DMS153 treated with DMSO at 0.1 percent for 48 hours (cell line): ENCODE measurements at regions not wholly inside any gene's neighbourhood (a gene's known extent, or its start where the extent isn't known, plus 50 kb on each side); places are given as distances from the start of the nearest gene placed in this dataset.
"Not testable (repeated sequence)": the region's sequence is repeated elsewhere in the genome, so short reads cannot be mapped to it uniquely, and the experiment has no call there.

ENCODE experiments used
- DNase-seq: peaks from one replicate; lab custom pipeline; 2025; ENCODE audit not compliant: unreplicated experiment; lab: John Stamatoyannopoulos, UW

GRCh38 chr11:93902921-93903320, 52.5 kb upstream of the VSTM5 start:
- no peak for DNase-seq

GRCh38 chr11:93903989-93904388, 53.6 kb upstream of the VSTM5 start:
- no peak for DNase-seq

GRCh38 chr11:93904716-93905115, 54.3 kb upstream of the VSTM5 start:
- no peak for DNase-seq

- DNase-seq, result no peak
Measured at GRCh38 chr11:93905384-93905783, 55.0 kb upstream of the VSTM5 start.

- no peak for DNase-seq
Measured at GRCh38 chr11:93906486-93906885, 56.1 kb upstream of the VSTM5 start.

- DNase-seq, result no peak
Measured at GRCh38 chr11:93907901-93908300, 57.5 kb upstream of the VSTM5 start.

GRCh38 chr11:93908689-93909088, 58.3 kb upstream of the VSTM5 start:
- no peak for DNase-seq

GRCh38 chr11:93917673-93918072, 67.3 kb upstream of the VSTM5 start:
- no peak for DNase-seq

- peak; percentile 13 for DNase-seq
Measured at GRCh38 chr11:93921695-93922468, 71.5 kb upstream of the VSTM5 start.

GRCh38 chr11:93922830-93923229, 72.4 kb upstream of the VSTM5 start:
- DNase-seq, result no peak

- DNase-seq, result not testable (repeated sequence)
Measured at GRCh38 chr11:93926099-93926498, 75.7 kb upstream of the VSTM5 start.

- DNase-seq, result no peak
Measured at GRCh38 chr11:93929407-93929806, 79.0 kb upstream of the VSTM5 start.

- DNase-seq, result no peak
Measured at GRCh38 chr11:93933230-93933629, 82.8 kb upstream of the VSTM5 start.

- peak; percentile 55 for DNase-seq
Measured at GRCh38 chr11:93935826-93936225, 85.3 kb upstream of the HEPHL1 start.

- no peak for DNase-seq
Measured at GRCh38 chr11:93936460-93936859, 84.7 kb upstream of the HEPHL1 start.

- no peak for DNase-seq
Measured at GRCh38 chr11:93939084-93939760, 81.9 kb upstream of the HEPHL1 start.

GRCh38 chr11:93940395-93940794, 80.8 kb upstream of the HEPHL1 start:
- DNase-seq, result no peak

GRCh38 chr11:93942176-93942575, 79.0 kb upstream of the HEPHL1 start:
- no peak for DNase-seq

GRCh38 chr11:93945596-93945995, 75.6 kb upstream of the HEPHL1 start:
- no peak for DNase-seq

GRCh38 chr11:93952082-93952780, 68.9 kb upstream of the HEPHL1 start:
- no peak for DNase-seq

GRCh38 chr11:93957397-93957952, 63.7 kb upstream of the HEPHL1 start:
- no peak for DNase-seq

GRCh38 chr11:93958991-93959390, 62.2 kb upstream of the HEPHL1 start:
- DNase-seq, result no peak
